ENCODE measurements at regions not wholly inside any gene's neighbourhood (a gene's known extent, or its start where the extent isn't known, plus 50 kb on each side); places are given as distances from the start of the nearest gene placed in this dataset.

- H4K20me1 ChIP-seq (ENCODE audit: insufficient read depth, low read length) = no peaks in the 10 kb centered on the region
- no peak for TF ChIP-seq CTCF (IDR thresholded peaks at IDR 0.05; ENCODE audit: low read depth, low read length)
- H3K79me2 ChIP-seq (ENCODE audit: low read length) = no peaks in the 10 kb centered on the region
- H3K27me3 ChIP-seq (ENCODE audit: low read depth, low read length) = no peaks in the 10 kb centered on the region
- H2AFZ ChIP-seq (ENCODE audit: low read depth, low read length) = no peak overlapping the region
- no peaks in the 10 kb centered on the region for H3K9me3 ChIP-seq (ENCODE audit: insufficient read depth, low read length)
- H3K36me3 ChIP-seq (replicated peaks; ENCODE audit: low read depth, low read length) = no peaks in the 10 kb centered on the region
- H3K27ac ChIP-seq (ENCODE audit: low read length) = no peak overlapping the region
- no peak overlapping the region for H3K9ac ChIP-seq (ENCODE audit: low read length)
- no peak overlapping the region for H3K4me3 ChIP-seq (ENCODE audit: low read length)
- no peaks in the 10 kb centered on the region for H3K4me1 ChIP-seq (ENCODE audit: low read length)
- H3K4me2 ChIP-seq (ENCODE audit: low read length) = no peak overlapping the region
These were observed 280.9 kb downstream of the RAP2B start for GRCh38 chr3:153442799-153443487.

GRCh38 chr3:153443961-153444360 lies 281.9 kb downstream of the RAP2B start:
- H3K9ac ChIP-seq (ENCODE audit: low read length) = no peak overlapping the region
- no peak overlapping the region for H3K4me3 ChIP-seq (ENCODE audit: low read length)
- no peak overlapping the region for H3K27ac ChIP-seq (ENCODE audit: low read length)
- no peak overlapping the region for H2AFZ ChIP-seq (ENCODE audit: low read depth, low read length)
- H3K27me3 ChIP-seq (ENCODE audit: low read depth, low read length) = no peaks in the 10 kb centered on the region
- no peaks in the 10 kb centered on the region for H3K36me3 ChIP-seq (replicated peaks; ENCODE audit: low read depth, low read length)
- H3K4me1 ChIP-seq (ENCODE audit: low read length) = no peaks in the 10 kb centered on the region
- H4K20me1 ChIP-seq (ENCODE audit: insufficient read depth, low read length) = no peaks in the 10 kb centered on the region
- no peaks in the 10 kb centered on the region for H3K9me3 ChIP-seq (ENCODE audit: insufficient read depth, low read length)
- peak; percentile 44 for TF ChIP-seq CTCF (IDR thresholded peaks at IDR 0.05; ENCODE audit: low read depth, low read length)
- no peak for TF ChIP-seq EZH2phosphoT487 (IDR thresholded peaks at IDR 0.05; ENCODE audit: low read depth)
- H3K4me2 ChIP-seq (ENCODE audit: low read length) = no peak overlapping the region
- H3K79me2 ChIP-seq (ENCODE audit: low read length) = no peaks in the 10 kb centered on the region

- Histone ChIP-seq H3K9ac (ENCODE audit: low read length) (no peak overlapping the region), H3K9me3 (ENCODE audit: insufficient read depth, low read length) (no peaks in the 10 kb centered on the region), H3K27me3 (ENCODE audit: low read depth, low read length) (no peaks in the 10 kb centered on the region), H4K20me1 (ENCODE audit: insufficient read depth, low read length) (no peaks in the 10 kb centered on the region), H3K79me2 (ENCODE audit: low read length) (no peaks in the 10 kb centered on the region), H3K36me3 (replicated peaks; ENCODE audit: low read depth, low read length) (no peaks in the 10 kb centered on the region), H3K27ac (ENCODE audit: low read length) (no peak overlapping the region), H3K4me3 (ENCODE audit: low read length) (no peak overlapping the region), H3K4me1 (ENCODE audit: low read length) (no peaks in the 10 kb centered on the region), H3K4me2 (ENCODE audit: low read length) (no peak overlapping the region), H2AFZ (ENCODE audit: low read depth, low read length) (no peak overlapping the region)
- TF ChIP-seq CTCF (IDR thresholded peaks at IDR 0.05; ENCODE audit: low read depth, low read length) (no peak), EZH2phosphoT487 (IDR thresholded peaks at IDR 0.05; ENCODE audit: low read depth) (no peak)
These were observed 283.8 kb downstream of the RAP2B start for GRCh38 chr3:153445817-153446216.

- Histone ChIP-seq H3K79me2 (ENCODE audit: low read length) (no peaks in the 10 kb centered on the region), H2AFZ (ENCODE audit: low read depth, low read length) (no peak overlapping the region), H3K4me2 (ENCODE audit: low read length) (no peak overlapping the region), H3K4me3 (ENCODE audit: low read length) (no peak overlapping the region), H3K27ac (ENCODE audit: low read length) (no peak overlapping the region), H3K9me3 (ENCODE audit: insufficient read depth, low read length) (no peaks in the 10 kb centered on the region), H3K27me3 (ENCODE audit: low read depth, low read length) (no peaks in the 10 kb centered on the region), H3K4me1 (ENCODE audit: low read length) (no peaks in the 10 kb centered on the region), H3K36me3 (replicated peaks; ENCODE audit: low read depth, low read length) (no peaks in the 10 kb centered on the region), H3K9ac (ENCODE audit: low read length) (no peak overlapping the region), H4K20me1 (ENCODE audit: insufficient read depth, low read length) (no peaks in the 10 kb centered on the region)
- no peak for TF ChIP-seq CTCF (IDR thresholded peaks at IDR 0.05; ENCODE audit: low read depth, low read length)
- TF ChIP-seq EZH2phosphoT487 (IDR thresholded peaks at IDR 0.05; ENCODE audit: low read depth) = no peak
These were observed 286.3 kb downstream of the RAP2B start for GRCh38 chr3:153448151-153448829.
